Spleen (tissue), 11 donors: ENCODE measurements at regions not wholly inside any gene's neighbourhood (a gene's known extent, or its start where the extent isn't known, plus 50 kb on each side); places are given as distances from the start of the nearest gene placed in this dataset.
"Not testable (repeated sequence)": the region's sequence is repeated elsewhere in the genome, so short reads cannot be mapped to it uniquely, and the experiment has no call there.

Source experiments
- DNase-seq: peaks from one replicate; pipeline ENCODE4 v3.0.0-alpha.2; 2020
- H3K27ac ChIP-seq, 8 donors: fragments of 200-600 bp; sonication (generic) in 7 of 8; 1 replicate in 4 of 8; 2 replicates in 4 of 8; pipeline versions ENCODE4 v1.5.0 to v1.8.0; 2016 to 2021; ENCODE audit warnings: inconsistent platforms in 4 of 8, mild to moderate bottlenecking in 4 of 8, moderate library complexity in 1 of 8
- H3K27me3 ChIP-seq, 7 donors: fragments of 200-600 bp; sonication (generic) in 6 of 7; replicated peaks in 1 of 7; 1 replicate in 4 of 7; 2 replicates in 3 of 7; pipeline versions ENCODE4 v1.5.0 to v1.8.0; 2016 to 2021; ENCODE audit warnings: inconsistent platforms in 3 of 7, mild to moderate bottlenecking in 1 of 7
- H3K36me3 ChIP-seq, 6 donors: fragments of 200-600 bp; sonication (generic) in 5 of 6; 1 replicate in 4 of 6; 2 replicates in 2 of 6; pipeline versions ENCODE4 v1.5.0 to v1.8.0; 2016 to 2021; ENCODE audit warnings: inconsistent platforms in 2 of 6
- H3K4me1 ChIP-seq, 6 donors: fragments of 200-600 bp; sonication (generic) in 5 of 6; 1 replicate in 3 of 6; 2 replicates in 3 of 6; pipeline versions ENCODE4 v1.5.0 to v1.8.0; 2016 to 2021; ENCODE audit warnings: inconsistent platforms in 3 of 6
- H3K4me3 ChIP-seq, 8 donors: fragments of 200-600 bp; sonication (generic) in 7 of 8; 1 replicate in 4 of 8; 2 replicates in 4 of 8; pipeline versions ENCODE4 v1.5.0 to v1.8.0; 2016 to 2021; ENCODE audit warnings: inconsistent platforms in 4 of 8, mild to moderate bottlenecking in 4 of 8, moderate library complexity in 2 of 8
- H3K9me3 ChIP-seq, 8 donors: fragments of 200-600 bp; sonication (generic) in 7 of 8; 1 replicate in 4 of 8; 2 replicates in 4 of 8; pipeline versions ENCODE4 v1.5.0 to v1.8.0; 2016 to 2021; ENCODE audit warnings: inconsistent platforms in 4 of 8
- CTCF ChIP-seq, 11 experiments: fragments of 200-600 bp in 7 of 11; fragments of 450-650 bp in 4 of 11; sonication (generic) in 4 of 11; IDR thresholded peaks in 8 of 11; conservative IDR thresholded peaks in 3 of 11; 1 replicate in 7 of 11; 2 replicates in 4 of 11; pipeline versions ENCODE4 v1.4.0 to v1.8.0; 2016 to 2021; ENCODE audit warnings: antibody characterized with exemption in 11 of 11, inconsistent platforms in 4 of 11, mild to moderate bottlenecking in 1 of 11
- POLR2A ChIP-seq, 3 donors: fragments of 450-650 bp; IDR thresholded peaks; one replicate each; pipeline ENCODE4 v1.5.1; 2017; ENCODE audit warnings: antibody characterized with exemption in 3 of 3, mild to moderate bottlenecking in 1 of 3
- POLR2AphosphoS5 ChIP-seq, 3 donors: sonication (generic); formaldehyde crosslinking; IDR thresholded peaks; one replicate each; pipeline ENCODE4 v1.5.1; 2017; ENCODE audit warnings: antibody characterized with exemption in 3 of 3
- WGBS, 5 donors: extraction: QIAGEN DNeasy Blood & Tissue Kit in 3 of 5; methylation state at CpG; one replicate each; pipeline versions ENCODE4 v1.1.5 to v1.1.7; 2013 to 2018; 5-methylcytosine and 5-hydroxymethylcytosine counted together
- intact Hi-C: fragments of 100-400 bp; cut with DNase I; formaldehyde crosslinking; loops from one replicate; pipeline ENCODE4 v1.15.0; 2023; ENCODE audit warnings: low total_unique reads
- donor health status: healthy with polysubstance abuse.
- donor health status: DM: no; HTN: no; CAD: no; lungs with moderate emphysema.
- donor health status: DM: no; HTN: no; CAD: no.
- donor health status: Bipolar disorder and iron deficiency.
- donor health status: healthy.
- donor health status: DM: no; HTN: no; CAD: no.
- donor health status: DM: yes; HTN: yes; CAD: no.

- no peaks in the 10 kb centered on the region for H3K36me3 ChIP-seq
- H3K4me3 ChIP-seq: no peak overlapping the region
- H3K9me3 ChIP-seq: no peaks in the 10 kb centered on the region
- TF ChIP-seq CTCF (IDR thresholded peaks at IDR 0.05 in 8 of 11, conservative IDR thresholded peaks at IDR 0.05 in 3 of 11) (no peak), POLR2A (IDR thresholded peaks at IDR 0.05) (no peak), POLR2AphosphoS5 (IDR thresholded peaks at IDR 0.05) (no peak)
- H3K27me3 ChIP-seq: no peaks in the 10 kb centered on the region
- H3K4me1 ChIP-seq: no peaks in the 10 kb centered on the region
- intact Hi-C loops: no loop called here
- H3K27ac ChIP-seq: no peak overlapping the region
- WGBS, 5 donors: 81 to 88% (median 84%) methylated on average over 3 of the region's 3 CpGs
- DNase-seq: no peak
Measured at GRCh38 chr2:198622986-198623730, 818.8 kb downstream of the PLCL1 start.

- intact Hi-C loops: no loop called here
- TF ChIP-seq POLR2AphosphoS5 (IDR thresholded peaks at IDR 0.05) (no peak), POLR2A (IDR thresholded peaks at IDR 0.05) (no peak), CTCF (IDR thresholded peaks at IDR 0.05 in 8 of 11, conservative IDR thresholded peaks at IDR 0.05 in 3 of 11) (no peak)
- no peak for DNase-seq
- Histone ChIP-seq H3K27ac (no peak overlapping the region), H3K9me3 (no peaks in the 10 kb centered on the region), H3K36me3 (no peaks in the 10 kb centered on the region), H3K27me3 (no peaks in the 10 kb centered on the region), H3K4me3 (no peak overlapping the region), H3K4me1 (no peaks in the 10 kb centered on the region)
- 44 to 75% (median 55%) methylated on average over 4 of the region's 4 CpGs for WGBS, 5 donors
Measured at GRCh38 chr2:198615972-198616371, 811.6 kb downstream of the PLCL1 start.

GRCh38 chr2:198611201-198611600 is 806.8 kb downstream of the PLCL1 start:
- Histone ChIP-seq H3K9me3 (no peaks in the 10 kb centered on the region), H3K4me3 (no peak overlapping the region), H3K27me3 (no peaks in the 10 kb centered on the region), H3K4me1 (no peaks in the 10 kb centered on the region), H3K36me3 (no peaks in the 10 kb centered on the region), H3K27ac (no peak overlapping the region)
- WGBS, 5 donors: 73 to 83% (median 81%) methylated on average over 3 of the region's 3 CpGs
- intact Hi-C loops: no loop called here
- TF ChIP-seq CTCF (IDR thresholded peaks at IDR 0.05 in 8 of 11, conservative IDR thresholded peaks at IDR 0.05 in 3 of 11): no peak
- no peak for TF ChIP-seq POLR2AphosphoS5 (IDR thresholded peaks at IDR 0.05)
- no peak for TF ChIP-seq POLR2A (IDR thresholded peaks at IDR 0.05)
- no peak for DNase-seq

- intact Hi-C loops: no loop called here
- no peaks in the 10 kb centered on the region for H3K4me1 ChIP-seq
- no peak for DNase-seq
- TF ChIP-seq CTCF (IDR thresholded peaks at IDR 0.05 in 8 of 11, conservative IDR thresholded peaks at IDR 0.05 in 3 of 11): no peak
- no peak for TF ChIP-seq POLR2AphosphoS5 (IDR thresholded peaks at IDR 0.05)
- no peak for TF ChIP-seq POLR2A (IDR thresholded peaks at IDR 0.05)
- H3K4me3 ChIP-seq: no peak overlapping the region
- H3K36me3 ChIP-seq: no peaks in the 10 kb centered on the region
- WGBS, 5 donors: 90 to 100% (median 96%) methylated on average over 1 of the region's 1 CpG
- no peak overlapping the region for H3K27ac ChIP-seq
- H3K27me3 ChIP-seq: no peaks in the 10 kb centered on the region
- H3K9me3 ChIP-seq: peaks cover 0 to 4% (median 0%) of the 10 kb centered on the region in 8 donors
Measured at GRCh38 chr2:198604599-198604998, 800.2 kb downstream of the PLCL1 start.

- H3K9me3 ChIP-seq, intact Hi-C loops, DNase-seq, H3K27me3 ChIP-seq, H3K36me3 ChIP-seq, H3K27ac ChIP-seq, H3K4me3 ChIP-seq, H3K4me1 ChIP-seq: not testable (repeated sequence)
- WGBS, 5 donors: 93 to 95% (median 95%) methylated on average over 15 of the region's 15 CpGs
Measured at GRCh38 chr2:198602986-198603385, 798.6 kb downstream of the PLCL1 start.
